GM19328 (cell line): ENCODE measurements at regions not wholly inside any gene's neighbourhood (a gene's known extent, or its start where the extent isn't known, plus 50 kb on each side); places are given as distances from the start of the nearest gene placed in this dataset.
"Not testable (repeated sequence)": the region's sequence is repeated elsewhere in the genome, so short reads cannot be mapped to it uniquely, and the experiment has no call there.

ENCODE experiments used
- ATAC-seq: cut with Tn5 transposase; IDR thresholded peaks from one replicate; pipeline ENCODE4 v1.9.1; 2021; ENCODE audit warnings: mild to moderate bottlenecking, moderate library complexity; ENCODE audit not compliant: unreplicated experiment

DNA sequence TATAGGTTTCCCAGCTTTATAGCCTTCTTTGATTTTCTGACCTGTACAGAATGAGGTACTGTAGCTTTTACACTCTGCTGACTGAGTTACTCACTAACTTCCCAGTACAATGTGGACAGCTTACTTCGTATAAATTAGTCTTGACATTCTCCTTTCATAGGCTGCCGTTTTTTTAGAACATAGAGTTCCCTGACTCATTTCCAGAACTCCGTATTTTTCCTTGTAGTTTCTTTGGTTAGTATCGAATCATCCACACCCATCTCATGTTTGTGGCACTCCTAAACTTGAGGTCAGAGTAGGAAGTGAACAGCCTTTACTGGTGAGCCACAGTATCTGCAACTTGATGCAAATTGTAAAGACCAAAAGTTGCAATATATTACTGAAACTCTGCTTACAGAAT is 303.9 kb downstream of the SLITRK5 start:
- no peak for ATAC-seq

DNA sequence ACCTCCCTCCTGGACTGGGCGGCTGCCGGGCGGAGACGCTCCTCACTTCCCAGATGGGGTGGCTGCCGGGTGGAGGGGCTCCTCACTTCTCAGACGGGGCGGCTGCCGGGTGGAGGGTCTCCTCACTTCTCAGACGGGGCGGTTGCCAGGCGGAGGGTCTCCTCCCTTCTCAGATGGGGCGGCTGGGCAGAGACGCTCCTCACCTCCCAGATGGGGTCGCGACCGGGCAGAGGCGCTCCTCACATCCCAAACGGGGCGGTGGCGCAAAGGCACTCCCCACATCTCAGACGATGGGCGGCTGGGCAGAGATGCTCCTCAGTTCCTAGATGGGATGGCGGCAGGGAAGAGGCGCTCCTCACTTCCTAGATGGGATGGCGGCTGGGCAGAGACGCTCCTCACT is 305.5 kb downstream of the SLITRK5 start:
- not testable (repeated sequence) for ATAC-seq

DNA sequence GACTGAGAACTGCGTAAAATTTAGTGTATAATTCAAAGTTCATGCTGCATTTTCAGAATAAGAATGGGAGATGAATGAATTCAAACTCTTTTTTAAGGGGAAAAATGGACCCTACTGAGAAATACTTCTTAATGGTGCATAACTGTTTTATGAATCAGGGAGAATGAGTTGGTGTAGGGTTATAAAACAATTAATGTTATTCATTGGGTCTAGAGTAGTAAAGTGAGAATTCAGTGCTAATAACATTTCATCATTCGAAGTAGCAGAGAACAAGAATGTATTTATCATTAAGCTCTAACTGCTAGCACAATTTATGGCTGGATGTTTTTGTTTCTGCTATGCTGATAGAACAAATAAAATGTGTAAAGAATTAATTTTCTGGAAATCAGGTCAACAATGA is 310.2 kb downstream of the SLITRK5 start:
- no peak for ATAC-seq

DNA sequence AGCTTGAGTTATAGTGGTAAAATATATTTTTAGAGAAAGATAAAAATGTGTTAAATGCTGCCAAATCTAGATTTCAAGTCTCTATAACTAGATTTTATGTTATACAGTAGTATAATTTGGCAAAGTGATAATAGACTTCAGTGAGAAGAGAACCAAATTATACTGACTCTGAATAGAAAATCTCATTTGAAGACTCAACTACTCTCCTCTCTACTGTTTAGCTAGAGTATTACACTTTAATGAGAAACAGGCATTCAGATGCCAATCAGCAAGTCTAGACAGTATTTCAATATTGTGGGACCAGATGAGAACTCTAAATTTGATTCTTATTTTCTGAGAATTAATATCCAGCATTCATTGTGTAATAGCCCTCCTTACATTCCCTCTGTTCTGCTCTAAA is 311.2 kb downstream of the SLITRK5 start:
- ATAC-seq = no peak

GRCh38 chr13:87986639-87987250 is 315.6 kb downstream of the SLITRK5 start:
- ATAC-seq = no peak

GRCh38 chr13:87998081-87998480 is 326.9 kb downstream of the SLITRK5 start:
- no peak for ATAC-seq

GRCh38 chr13:87999240-87999700 is 328.1 kb downstream of the SLITRK5 start:
- ATAC-seq = no peak

- no peak for ATAC-seq
These were observed 328.6 kb downstream of the SLITRK5 start for GRCh38 chr13:87999788-88000187.

- ATAC-seq = no peak
These were observed 329.1 kb downstream of the SLITRK5 start for GRCh38 chr13:88000239-88000638.

GRCh38 chr13:88000787-88001186 is 329.6 kb downstream of the SLITRK5 start:
- no peak for ATAC-seq

DNA sequence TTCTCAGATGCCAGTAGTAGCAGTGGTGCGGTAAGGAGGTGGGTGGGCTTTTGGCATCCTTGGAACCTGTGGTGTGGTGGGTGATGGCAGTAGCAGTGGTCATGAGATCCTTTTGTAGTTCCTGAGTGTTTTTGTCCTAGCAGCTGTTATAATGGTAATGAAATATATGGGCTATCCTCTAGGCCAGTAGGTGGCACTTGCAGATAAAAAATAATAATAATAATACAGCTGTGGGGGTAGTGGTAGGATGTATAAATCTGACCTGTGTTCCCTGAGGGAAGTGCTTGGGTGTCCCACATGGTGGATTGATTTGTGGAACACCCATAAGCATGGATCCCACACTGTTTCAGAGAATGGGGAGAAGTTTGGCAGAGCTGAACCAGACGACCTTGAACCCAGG is 334.0 kb downstream of the SLITRK5 start:
- no peak for ATAC-seq

- no peak for ATAC-seq
These were observed 343.4 kb downstream of the SLITRK5 start for GRCh38 chr13:88014527-88014926.

GRCh38 chr13:88022431-88023208 is 351.4 kb downstream of the SLITRK5 start:
- no peak for ATAC-seq

- no peak for ATAC-seq
These were observed 355.1 kb downstream of the SLITRK5 start for GRCh38 chr13:88026241-88026640.

- ATAC-seq = no peak
These were observed 360.9 kb downstream of the SLITRK5 start for GRCh38 chr13:88031980-88032559.

DNA sequence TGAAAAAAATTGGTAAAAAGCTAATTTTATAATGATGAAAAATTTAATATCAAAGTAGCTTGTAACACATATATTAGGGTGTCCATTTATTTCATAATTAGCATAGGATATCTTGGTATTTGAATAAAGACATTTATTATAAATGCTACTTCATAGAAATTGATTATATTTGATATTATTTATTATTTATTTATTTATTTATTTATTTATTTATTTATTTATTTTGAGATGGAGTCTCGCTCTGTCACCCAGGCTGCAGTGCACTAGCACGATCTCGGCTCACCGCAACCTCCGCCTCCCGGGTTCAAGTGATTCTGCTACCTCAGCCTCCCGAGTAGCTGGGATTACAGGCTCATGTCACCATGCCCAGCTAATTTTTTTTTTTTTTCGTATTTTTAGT is 365.0 kb downstream of the SLITRK5 start:
- not testable (repeated sequence) for ATAC-seq

- ATAC-seq = no peak
These were observed 371.3 kb downstream of the SLITRK5 start for GRCh38 chr13:88042489-88042888.

DNA sequence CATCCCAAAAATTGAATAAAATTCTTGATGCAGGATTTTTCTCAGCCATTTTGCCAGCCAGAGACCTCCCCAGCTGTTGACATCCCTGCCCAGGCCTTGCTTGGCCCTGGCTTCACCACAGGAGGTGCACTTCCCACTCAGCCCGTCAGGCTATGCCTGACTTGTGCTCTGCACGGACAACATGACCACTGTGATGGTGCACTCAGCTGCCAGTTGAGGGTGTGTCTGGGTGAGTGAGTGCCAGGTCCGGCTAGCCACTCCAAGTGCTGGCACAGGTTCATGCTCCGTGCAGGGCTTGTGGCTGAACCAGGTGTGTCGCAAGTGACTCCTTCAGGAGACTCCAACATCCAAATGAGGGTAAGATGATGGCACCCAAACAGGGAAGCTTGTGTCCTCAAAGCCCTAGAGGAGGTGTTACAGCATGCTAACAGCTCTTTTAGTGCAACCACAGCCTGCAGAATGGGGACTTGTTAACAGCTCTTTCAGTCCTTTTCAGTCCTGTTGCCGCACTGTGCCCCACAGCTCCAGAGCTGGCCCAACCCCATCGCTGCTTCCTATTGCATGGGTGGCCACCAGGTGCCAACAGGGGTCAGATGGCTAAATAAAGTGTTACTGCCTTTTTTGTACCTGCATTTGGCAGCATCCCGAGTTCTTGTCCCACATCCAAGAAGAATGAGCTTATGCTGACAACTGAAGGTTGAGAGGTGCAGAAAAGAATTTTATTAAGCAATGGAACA is 380.7 kb downstream of the SLITRK5 start:
- no peak for ATAC-seq

GRCh38 chr13:88063741-88064140 is 392.6 kb downstream of the SLITRK5 start:
- no peak for ATAC-seq

- no peak for ATAC-seq
These were observed 395.7 kb downstream of the SLITRK5 start for GRCh38 chr13:88066847-88067246.

GRCh38 chr13:88068316-88068715 is 397.1 kb downstream of the SLITRK5 start:
- ATAC-seq = no peak
